GM18517 (cell line): ENCODE measurements at regions not wholly inside any gene's neighbourhood (a gene's known extent, or its start where the extent isn't known, plus 50 kb on each side); places are given as distances from the start of the nearest gene placed in this dataset.

ENCODE experiments used
- ATAC-seq: cut with Tn5 transposase; IDR thresholded peaks from one replicate; pipeline ENCODE4 v1.9.1; 2021; ENCODE audit warnings: mild to moderate bottlenecking, moderate library complexity; ENCODE audit not compliant: unreplicated experiment

GRCh38 chr2:60603533-60604190 lies 50.2 kb upstream of the BCL11A start:
- no peak for ATAC-seq

GRCh38 chr2:60604486-60605064 lies 51.1 kb upstream of the BCL11A start:
- ATAC-seq: no peak

- no peak for ATAC-seq
These were observed 52.4 kb upstream of the BCL11A start for GRCh38 chr2:60605866-60606265.

GRCh38 chr2:60608679-60609078 lies 55.2 kb upstream of the BCL11A start:
- ATAC-seq: no peak

GRCh38 chr2:60612033-60612432 lies 58.6 kb upstream of the BCL11A start:
- no peak for ATAC-seq

- ATAC-seq: no peak
These were observed 60.9 kb upstream of the BCL11A start for GRCh38 chr2:60614319-60614718.

GRCh38 chr2:60621688-60622429 lies 68.4 kb upstream of the BCL11A start:
- no peak for ATAC-seq

GRCh38 chr2:60623040-60623439 lies 69.6 kb upstream of the BCL11A start:
- no peak for ATAC-seq

GRCh38 chr2:60627412-60627811 lies 74.0 kb upstream of the BCL11A start:
- no peak for ATAC-seq

- ATAC-seq: no peak
These were observed 74.6 kb upstream of the BCL11A start for GRCh38 chr2:60628026-60628425.

- no peak for ATAC-seq
These were observed 75.3 kb upstream of the BCL11A start for GRCh38 chr2:60628615-60629304.

- no peak for ATAC-seq
These were observed 75.8 kb upstream of the BCL11A start for GRCh38 chr2:60629305-60629662.

- ATAC-seq: no peak
These were observed 76.4 kb upstream of the BCL11A start for GRCh38 chr2:60629801-60630385.

GRCh38 chr2:60633615-60634014 lies 80.2 kb upstream of the BCL11A start:
- ATAC-seq: no peak

- no peak for ATAC-seq
These were observed 81.0 kb upstream of the BCL11A start for GRCh38 chr2:60634438-60634837.

- no peak for ATAC-seq
These were observed 88.6 kb upstream of the BCL11A start for GRCh38 chr2:60641811-60642788.

- ATAC-seq: no peak
These were observed 90.3 kb upstream of the BCL11A start for GRCh38 chr2:60643747-60644146.

- no peak for ATAC-seq
These were observed 91.5 kb upstream of the BCL11A start for GRCh38 chr2:60644951-60645350.

- ATAC-seq: no peak
These were observed 94.7 kb upstream of the BCL11A start for GRCh38 chr2:60648191-60648590.

GRCh38 chr2:60649721-60650120 lies 96.3 kb upstream of the BCL11A start:
- no peak for ATAC-seq
